OCI-LY7 (cell line): ENCODE measurements at regions not wholly inside any gene's neighbourhood (a gene's known extent, or its start where the extent isn't known, plus 50 kb on each side); places are given as distances from the start of the nearest gene placed in this dataset.

Experiments
- BruUV-seq: library from RNA; stranded (reverse); fragments of 400-500 nt; replicated peaks from 2 replicates; lab custom pipeline; 2021; lab: Mats Ljungman, UMichigan
- CTCF ChIA-PET: fragments of 300-600 bp; sonication (Branson Sonifier 250); formaldehyde crosslinking; loops from one replicate; lab custom pipeline; 2022; ENCODE audit warnings: antibody characterized with exemption; ENCODE audit not compliant: unreplicated experiment; lab: Charles Lee
- POLR2A ChIA-PET: fragments of 300-600 bp; sonication (Branson Sonifier 250); formaldehyde crosslinking; loops from one replicate; lab custom pipeline; 2022; ENCODE audit warnings: antibody characterized with exemption; lab: Charles Lee
- DNase-seq: peaks from one replicate; pipeline ENCODE4 v3.0.0-alpha.2; 2015; ENCODE audit warnings: low spot score
- H2AFZ ChIP-seq: fragments of 200-600 bp; sonication (generic), shearing (Covaris generic); 2 replicates; pipeline ENCODE4 v1.6.1; 2014; ENCODE audit warnings: mild to moderate bottlenecking, antibody characterized with exemption, low read length, moderate library complexity
- H3K27ac ChIP-seq: fragments of 200-600 bp; sonication (generic); 2 replicates; pipeline ENCODE4 v1.5.1; 2014; ENCODE audit warnings: mixed run types, low read depth, mild to moderate bottlenecking, moderate library complexity, low read length, inconsistent platforms; ENCODE audit not compliant: poor library complexity, severe bottlenecking
- H3K36me3 ChIP-seq: fragments of 200-600 bp; sonication (generic); 2 replicates; pipeline ENCODE4 v1.6.1; 2014; ENCODE audit warnings: mild to moderate bottlenecking, antibody characterized with exemption, low read length, moderate library complexity, mixed read lengths; ENCODE audit not compliant: insufficient read depth
- H3K4me1 ChIP-seq: fragments of 200-600 bp; sonication (generic); 2 replicates; pipeline ENCODE4 v1.5.1; 2014; ENCODE audit warnings: mild to moderate bottlenecking, low read length; ENCODE audit not compliant: insufficient read depth, poor library complexity, severe bottlenecking
- H3K4me2 ChIP-seq: fragments of 200-600 bp; sonication (generic); 2 replicates; pipeline ENCODE4 v1.6.1; 2014; ENCODE audit warnings: mild to moderate bottlenecking, low read length
- H3K4me3 ChIP-seq: fragments of 200-600 bp; sonication (generic); 2 replicates; pipeline ENCODE4 v1.5.1; 2014; ENCODE audit warnings: mild to moderate bottlenecking, low read depth, low read length; ENCODE audit not compliant: poor library complexity, severe bottlenecking
- H3K79me2 ChIP-seq: fragments of 200-600 bp; sonication (generic); 2 replicates; pipeline ENCODE4 v1.6.1; 2016; ENCODE audit warnings: low read depth, mild to moderate bottlenecking, low read length, moderate library complexity, mixed read lengths; ENCODE audit not compliant: insufficient read depth
- H3K9me2 ChIP-seq: fragments of 200-600 bp; sonication (generic); 2 replicates; pipeline ENCODE4 v1.6.1; 2016; ENCODE audit warnings: mild to moderate bottlenecking, low read length, mixed read lengths; ENCODE audit not compliant: insufficient read depth
- H3K9me3 ChIP-seq: fragments of 200-600 bp; sonication (generic); 2 replicates; pipeline ENCODE4 v1.6.1; 2014; ENCODE audit warnings: mild to moderate bottlenecking, mixed run types, low read length, mixed read lengths
- H4K20me1 ChIP-seq: fragments of 200-600 bp; sonication (generic); 2 replicates; pipeline ENCODE4 v1.6.1; 2014; ENCODE audit warnings: mild to moderate bottlenecking, antibody characterized with exemption, low read length, moderate library complexity, mixed read lengths; ENCODE audit not compliant: insufficient read depth
- CTCF ChIP-seq: fragments of 200-600 bp; sonication (generic); conservative IDR thresholded peaks from 2 replicates; pipeline ENCODE4 v1.5.1; 2014; ENCODE audit warnings: mild to moderate bottlenecking, antibody characterized with exemption, low read length, moderate library complexity, mixed read lengths
- EZH2phosphoT487 ChIP-seq: fragments of 200-600 bp; sonication (generic); IDR thresholded peaks from 2 replicates; pipeline ENCODE4 v1.6.1; 2018; ENCODE audit warnings: low read depth, borderline replicate concordance, mild to moderate bottlenecking, mixed run types, antibody characterized with exemption, low read length, moderate library complexity, mixed read lengths
- intact Hi-C: fragments of 100-400 bp; cut with micrococcal nuclease; formaldehyde crosslinking; loops from one replicate; pipeline ENCODE4 v1.10.0; 2022; ENCODE audit not compliant: unreplicated experiment

- H3K9me3 ChIP-seq, result no peaks in the 10 kb centered on the region
- H3K9me2 ChIP-seq, result no peaks in the 10 kb centered on the region
- H3K79me2 ChIP-seq, result no peaks in the 10 kb centered on the region
- POLR2A ChIA-PET, result no interaction called here
- no peak for DNase-seq
- no peaks in the 10 kb centered on the region for H4K20me1 ChIP-seq
- no peak overlapping the region for H3K4me2 ChIP-seq
- no peak overlapping the region for H2AFZ ChIP-seq
- no TSS peak for BruUV-seq
- H3K36me3 ChIP-seq, result no peaks in the 10 kb centered on the region
- H3K27ac ChIP-seq, result no peak overlapping the region
- CTCF ChIA-PET, result no interaction called here
- no peak overlapping the region for H3K4me3 ChIP-seq
- intact Hi-C loops, result no loop called here
- no peaks in the 10 kb centered on the region for H3K4me1 ChIP-seq
- TF ChIP-seq CTCF (no peak), EZH2phosphoT487 (no peak)
Measured at GRCh38 chr11:70866834-70867233, 385.5 kb downstream of the SHANK2 start.

- no peaks in the 10 kb centered on the region for H3K36me3 ChIP-seq
- no peaks in the 10 kb centered on the region for H4K20me1 ChIP-seq
- H3K9me2 ChIP-seq, result no peaks in the 10 kb centered on the region
- POLR2A ChIA-PET, result no interaction called here
- H3K4me3 ChIP-seq, result no peak overlapping the region
- CTCF ChIA-PET, result no interaction called here
- H3K9me3 ChIP-seq, result no peaks in the 10 kb centered on the region
- TF ChIP-seq EZH2phosphoT487 (no peak), CTCF (no peak)
- no peaks in the 10 kb centered on the region for H3K79me2 ChIP-seq
- DNase-seq, result no peak
- BruUV-seq, result no TSS peak
- intact Hi-C loops, result no loop called here
- H3K4me2 ChIP-seq, result no peak overlapping the region
- no peak overlapping the region for H3K27ac ChIP-seq
- H3K4me1 ChIP-seq, result no peaks in the 10 kb centered on the region
- no peak overlapping the region for H2AFZ ChIP-seq
Measured at GRCh38 chr11:70867281-70868047, 384.9 kb downstream of the SHANK2 start.

GRCh38 chr11:70868341-70868885, 384.0 kb downstream of the SHANK2 start:
- H3K4me1 ChIP-seq, result no peaks in the 10 kb centered on the region
- BruUV-seq, result no TSS peak
- H3K9me3 ChIP-seq, result no peaks in the 10 kb centered on the region
- DNase-seq, result no peak
- H2AFZ ChIP-seq, result no peak overlapping the region
- no peak overlapping the region for H3K4me2 ChIP-seq
- H3K4me3 ChIP-seq, result no peak overlapping the region
- H3K79me2 ChIP-seq, result no peaks in the 10 kb centered on the region
- no peaks in the 10 kb centered on the region for H4K20me1 ChIP-seq
- no peaks in the 10 kb centered on the region for H3K36me3 ChIP-seq
- H3K27ac ChIP-seq, result no peak overlapping the region
- ChIA-PET CTCF (no interaction called here), POLR2A (no interaction called here)
- intact Hi-C loops, result no loop called here
- TF ChIP-seq CTCF, result no peak
- TF ChIP-seq EZH2phosphoT487, result no peak
- H3K9me2 ChIP-seq, result no peaks in the 10 kb centered on the region
